Keratinocyte (primary cell): ENCODE measurements at regions not wholly inside any gene's neighbourhood (a gene's known extent, or its start where the extent isn't known, plus 50 kb on each side); places are given as distances from the start of the nearest gene placed in this dataset.

ENCODE experiments used
- DNase-seq: peaks from one replicate; pipeline ENCODE4 v3.0.0-alpha.2; 2011; ENCODE audit warnings: low read depth, missing footprints, low spot score
- FAIRE-seq: peaks from 2 replicates; lab custom pipeline; 2011; peaks lifted over from hg19 to GRCh38; lab: Jason Lieb, UNC
- H2AFZ ChIP-seq: 2 replicates; pipeline ENCODE4 v1.6.0; 2012; ENCODE audit warnings: low read length, control low read depth, inconsistent platforms; ENCODE audit not compliant: control insufficient read depth
- H3K27ac ChIP-seq: 2 replicates; pipeline ENCODE4 v1.5.1; 2011; ENCODE audit warnings: low read length; ENCODE audit not compliant: control insufficient read depth, insufficient read depth
- H3K27me3 ChIP-seq: 3 replicates; pipeline ENCODE4 v1.6.0; 2011; ENCODE audit warnings: low read length; ENCODE audit not compliant: control insufficient read depth, insufficient read depth; ENCODE audit errors: extremely low read depth
- H3K36me3 ChIP-seq, 2 experiments: 2 replicates in 1 of 2; 3 replicates in 1 of 2; pipeline ENCODE4 v1.5.1; 2011; ENCODE audit warnings: low read length in 2 of 2, mild to moderate bottlenecking in 1 of 2; ENCODE audit not compliant: control insufficient read depth in 2 of 2, insufficient read depth in 2 of 2; ENCODE audit errors: extremely low read depth in 1 of 2
- H3K4me1 ChIP-seq: 3 replicates; pipeline ENCODE4 v1.5.1; 2011; ENCODE audit warnings: low read length; ENCODE audit not compliant: control insufficient read depth, insufficient read depth; ENCODE audit errors: extremely low read depth
- H3K4me2 ChIP-seq: 3 replicates; pipeline ENCODE4 v1.6.0; 2011; ENCODE audit warnings: low read depth, low read length; ENCODE audit not compliant: control insufficient read depth, insufficient read depth; ENCODE audit errors: extremely low read depth
- H3K4me3 ChIP-seq, 3 experiments: fragments of 200-600 bp in 1 of 3; sonication (generic) in 1 of 3; 2 replicates in 2 of 3; 3 replicates in 1 of 3; pipeline ENCODE4 v1.5.1; 2011 to 2016; ENCODE audit warnings: low read length in 3 of 3, mild to moderate bottlenecking in 3 of 3, control low read depth in 2 of 3, inconsistent platforms in 1 of 3, low read depth in 1 of 3, mixed read lengths in 1 of 3, mixed run types in 1 of 3, moderate library complexity in 1 of 3; ENCODE audit not compliant: control insufficient read depth in 2 of 3, insufficient read depth in 2 of 3; ENCODE audit errors: extremely low read depth in 1 of 3
- H3K79me2 ChIP-seq: 2 replicates; pipeline ENCODE4 v1.6.0; 2012; ENCODE audit warnings: low read length; ENCODE audit not compliant: control insufficient read depth, insufficient read depth
- H3K9ac ChIP-seq: 3 replicates; pipeline ENCODE4 v1.6.0; 2011; ENCODE audit warnings: low read length; ENCODE audit not compliant: control insufficient read depth, insufficient read depth; ENCODE audit errors: extremely low read depth
- H3K9me1 ChIP-seq: 3 replicates; pipeline ENCODE4 v1.6.0; 2011; ENCODE audit warnings: low read length; ENCODE audit not compliant: control insufficient read depth, insufficient read depth; ENCODE audit errors: extremely low read depth
- H3K9me3 ChIP-seq: 2 replicates; pipeline ENCODE4 v1.5.1; 2012; ENCODE audit warnings: low read depth, low read length; ENCODE audit not compliant: control insufficient read depth
- H4K20me1 ChIP-seq: 3 replicates; pipeline ENCODE4 v1.6.0; 2011; ENCODE audit warnings: low read length; ENCODE audit not compliant: control insufficient read depth, insufficient read depth; ENCODE audit errors: extremely low read depth
- EZH2 ChIP-seq: IDR thresholded peaks from one replicate; pipeline ENCODE4 v1.6.1; 2012; ENCODE audit warnings: inconsistent platforms, mild to moderate bottlenecking, low read length, moderate library complexity
- dilution Hi-C: fragments of 300-500 bp; cut with MboI; formaldehyde crosslinking; loops from one replicate; pipeline ENCODE4 v1.7.0; 2020; ENCODE audit warnings: low sequenced_read_pairs; ENCODE audit not compliant: extremely low pct_ligation_motif_present
- TF ChIP-seq, protein P1 (sequence below), 3 experiments: IDR thresholded peaks in 1 of 3; conservative IDR thresholded peaks in 1 of 3; optimal IDR thresholded peaks in 1 of 3; 2 replicates in 2 of 3; 3 replicates in 1 of 3; pipeline versions ENCODE3 to v1.5.1; 2011; ENCODE audit warnings: low read length in 3 of 3, mild to moderate bottlenecking in 3 of 3, moderate library complexity in 2 of 3, control low read depth in 1 of 3, inconsistent platforms in 1 of 3; ENCODE audit not compliant: insufficient read depth in 2 of 3; ENCODE audit errors: extremely low read depth in 1 of 3

DNA sequence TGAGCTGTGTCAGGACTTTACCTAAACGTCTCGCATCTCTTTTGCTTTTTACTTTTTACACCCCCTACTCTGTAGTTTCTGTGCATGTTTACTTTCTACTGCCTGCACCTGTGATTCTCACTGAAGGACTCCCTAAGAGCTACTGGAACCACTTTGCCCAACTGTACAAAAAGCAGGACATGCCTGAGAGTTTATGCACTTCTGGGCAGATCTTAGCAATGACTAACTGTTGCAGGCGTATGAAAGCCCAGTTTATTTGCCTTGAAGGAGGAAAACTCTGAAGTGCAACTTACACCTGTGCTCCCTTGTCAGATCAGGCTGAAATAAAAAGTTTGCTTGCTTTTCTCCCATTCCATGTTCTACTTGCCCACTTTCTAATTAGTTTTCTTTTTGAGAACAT, 467.0 kb upstream of the USP24 start:
- TF ChIP-seq, protein P1, sequence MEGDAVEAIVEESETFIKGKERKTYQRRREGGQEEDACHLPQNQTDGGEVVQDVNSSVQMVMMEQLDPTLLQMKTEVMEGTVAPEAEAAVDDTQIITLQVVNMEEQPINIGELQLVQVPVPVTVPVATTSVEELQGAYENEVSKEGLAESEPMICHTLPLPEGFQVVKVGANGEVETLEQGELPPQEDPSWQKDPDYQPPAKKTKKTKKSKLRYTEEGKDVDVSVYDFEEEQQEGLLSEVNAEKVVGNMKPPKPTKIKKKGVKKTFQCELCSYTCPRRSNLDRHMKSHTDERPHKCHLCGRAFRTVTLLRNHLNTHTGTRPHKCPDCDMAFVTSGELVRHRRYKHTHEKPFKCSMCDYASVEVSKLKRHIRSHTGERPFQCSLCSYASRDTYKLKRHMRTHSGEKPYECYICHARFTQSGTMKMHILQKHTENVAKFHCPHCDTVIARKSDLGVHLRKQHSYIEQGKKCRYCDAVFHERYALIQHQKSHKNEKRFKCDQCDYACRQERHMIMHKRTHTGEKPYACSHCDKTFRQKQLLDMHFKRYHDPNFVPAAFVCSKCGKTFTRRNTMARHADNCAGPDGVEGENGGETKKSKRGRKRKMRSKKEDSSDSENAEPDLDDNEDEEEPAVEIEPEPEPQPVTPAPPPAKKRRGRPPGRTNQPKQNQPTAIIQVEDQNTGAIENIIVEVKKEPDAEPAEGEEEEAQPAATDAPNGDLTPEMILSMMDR (optimal IDR thresholded peaks at IDR 0.05 in 1 of 3, IDR thresholded peaks at IDR 0.05 in 1 of 3, conservative IDR thresholded peaks at IDR 0.05 in 1 of 3; ENCODE audit: extremely low read depth in 1 of 3, insufficient read depth in 2 of 3, low read length in 3 of 3), result no peak
- TF ChIP-seq EZH2, result no peak
- H3K27ac ChIP-seq, result no peak overlapping the region
- no peak overlapping the region for H3K4me2 ChIP-seq
- no peaks in the 10 kb centered on the region for H3K9me1 ChIP-seq
- H3K9me3 ChIP-seq, result no peaks in the 10 kb centered on the region
- no peaks in the 10 kb centered on the region for H3K36me3 ChIP-seq
- H3K9ac ChIP-seq, result no peak overlapping the region
- no peaks in the 10 kb centered on the region for H3K79me2 ChIP-seq
- FAIRE-seq (no peak), DNase-seq (no peak)
- dilution Hi-C loops, result no loop called here
- H4K20me1 ChIP-seq, result no peaks in the 10 kb centered on the region
- no peaks in the 10 kb centered on the region for H3K27me3 ChIP-seq
- H2AFZ ChIP-seq, result no peak overlapping the region
- H3K4me3 ChIP-seq, result no peak overlapping the region
- no peaks in the 10 kb centered on the region for H3K4me1 ChIP-seq

DNA sequence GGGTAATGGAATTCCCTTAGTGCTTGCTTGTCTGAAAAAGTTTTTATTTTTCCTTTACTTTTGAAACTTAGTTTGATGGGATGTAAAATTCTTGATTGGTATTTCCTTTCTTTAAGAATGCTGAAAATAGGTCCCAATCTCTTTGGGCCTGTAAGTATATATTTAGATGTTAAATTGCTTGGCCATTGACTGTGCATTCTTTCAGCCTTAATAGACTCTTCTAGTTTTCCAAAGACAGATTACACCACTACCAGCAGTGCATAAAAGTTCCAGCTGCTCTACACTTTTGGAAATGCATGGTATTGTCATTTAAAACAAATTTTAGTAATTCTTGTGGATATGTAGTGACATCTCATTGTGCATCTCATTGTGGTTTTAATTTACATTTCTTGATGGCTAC, 464.8 kb upstream of the USP24 start:
- no peak for FAIRE-seq
- H3K36me3 ChIP-seq, result no peaks in the 10 kb centered on the region
- H3K9me1 ChIP-seq, result no peaks in the 10 kb centered on the region
- no peaks in the 10 kb centered on the region for H3K9me3 ChIP-seq
- dilution Hi-C loops, result no loop called here
- TF ChIP-seq, protein P1 (optimal IDR thresholded peaks at IDR 0.05 in 1 of 3, IDR thresholded peaks at IDR 0.05 in 1 of 3, conservative IDR thresholded peaks at IDR 0.05 in 1 of 3; ENCODE audit: extremely low read depth in 1 of 3, insufficient read depth in 2 of 3, low read length in 3 of 3), result no peak
- TF ChIP-seq EZH2, result no peak
- no peaks in the 10 kb centered on the region for H3K4me1 ChIP-seq
- no peak for DNase-seq
- no peak overlapping the region for H3K27ac ChIP-seq
- H2AFZ ChIP-seq, result no peak overlapping the region
- no peak overlapping the region for H3K4me2 ChIP-seq
- H3K9ac ChIP-seq, result no peak overlapping the region
- no peaks in the 10 kb centered on the region for H4K20me1 ChIP-seq
- no peaks in the 10 kb centered on the region for H3K79me2 ChIP-seq
- no peaks in the 10 kb centered on the region for H3K27me3 ChIP-seq
- H3K4me3 ChIP-seq, result no peak overlapping the region
